ENCODE measurements at regions not wholly inside any gene's neighbourhood (a gene's known extent, or its start where the extent isn't known, plus 50 kb on each side); places are given as distances from the start of the nearest gene placed in this dataset.
A peak's percentile ranks its signal among the peaks of the same experiment; 100 is the strongest.

GRCh38 chr13:59340581-59340980 is 823.1 kb downstream of the DIAPH3 start:
- no peak for TF ChIP-seq CTCF (IDR thresholded peaks at IDR 0.05)
- H3K4me3 ChIP-seq (ENCODE audit: low read depth, low read length) = no peak overlapping the region

DNA sequence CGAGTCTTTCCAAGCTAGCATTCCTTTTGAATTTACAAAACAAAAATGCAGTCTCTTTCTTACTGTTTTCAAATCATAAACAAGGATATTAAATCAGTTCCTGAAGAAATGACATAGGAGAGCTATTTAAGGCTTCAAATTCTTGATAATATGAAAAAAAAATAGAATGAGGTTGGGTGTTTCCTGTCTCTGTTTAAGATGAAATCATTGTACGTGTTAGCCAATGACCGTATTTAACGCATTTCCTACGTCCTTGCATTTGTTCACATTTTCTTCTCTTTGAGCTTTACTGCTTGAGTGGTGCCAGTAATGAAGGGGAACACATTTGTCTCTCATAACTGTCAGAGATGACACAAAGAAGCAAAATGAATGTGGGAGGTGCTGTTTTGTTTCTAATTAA is 821.3 kb downstream of the DIAPH3 start:
- Histone ChIP-seq H3K4me2 (ENCODE audit: low read length) (no peak overlapping the region), H3K27me3 (ENCODE audit: control insufficient read depth, insufficient read depth, low read length) (no peaks in the 10 kb centered on the region), H3K4me1 (no peaks in the 10 kb centered on the region), H3K9ac (no peak overlapping the region), H3K36me3 (ENCODE audit: control insufficient read depth, insufficient read depth, low read length) (no peaks in the 10 kb centered on the region), H3K4me3 (ENCODE audit: low read depth, low read length) (no peak overlapping the region), H2AFZ (no peak overlapping the region), H3K27ac (peak overlapping the region; percentile 47), H3K79me2 (no peaks in the 10 kb centered on the region), H3K9me3 (ENCODE audit: control insufficient read depth, low read length) (no peaks in the 10 kb centered on the region)
- TF ChIP-seq CTCF (IDR thresholded peaks at IDR 0.05) = no peak

More at GRCh38 chr13:59340581-59340980, 823.1 kb downstream of the DIAPH3 start:
- H2AFZ ChIP-seq = no peak overlapping the region
- no peak overlapping the region for H3K27ac ChIP-seq
- H3K9ac ChIP-seq = no peak overlapping the region
- no peaks in the 10 kb centered on the region for H3K79me2 ChIP-seq
- no peaks in the 10 kb centered on the region for H3K36me3 ChIP-seq (ENCODE audit: control insufficient read depth, insufficient read depth, low read length)
- no peak overlapping the region for H3K4me2 ChIP-seq (ENCODE audit: low read length)
- no peaks in the 10 kb centered on the region for H3K4me1 ChIP-seq
- no peaks in the 10 kb centered on the region for H3K9me3 ChIP-seq (ENCODE audit: control insufficient read depth, low read length)
- no peaks in the 10 kb centered on the region for H3K27me3 ChIP-seq (ENCODE audit: control insufficient read depth, insufficient read depth, low read length)

DNA sequence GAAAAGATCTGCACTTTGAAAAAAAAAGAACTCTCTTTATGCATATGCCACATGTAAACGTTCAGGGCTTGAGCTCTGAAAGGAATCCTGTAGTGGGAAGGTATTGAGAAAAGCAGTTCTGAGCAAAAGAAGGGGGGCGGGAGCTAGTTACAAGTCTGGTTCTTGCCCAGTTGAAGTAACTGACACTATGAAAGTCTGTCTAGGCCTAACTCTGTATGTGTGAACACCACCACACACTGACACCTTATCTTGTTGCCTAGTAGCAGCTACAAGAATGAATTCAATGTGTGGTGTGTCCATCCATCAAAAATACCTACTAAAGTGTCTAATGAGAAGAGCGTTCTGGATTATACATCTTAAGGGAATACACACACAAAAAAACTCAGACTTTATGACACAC is 820.6 kb downstream of the DIAPH3 start:
- H3K9me3 ChIP-seq (ENCODE audit: control insufficient read depth, low read length) = no peaks in the 10 kb centered on the region
- TF ChIP-seq CTCF (IDR thresholded peaks at IDR 0.05) = no peak
- H3K79me2 ChIP-seq = no peaks in the 10 kb centered on the region
- H3K4me1 ChIP-seq = no peaks in the 10 kb centered on the region
- no peak overlapping the region for H3K27ac ChIP-seq
- no peak overlapping the region for H3K9ac ChIP-seq
- no peaks in the 10 kb centered on the region for H3K36me3 ChIP-seq (ENCODE audit: control insufficient read depth, insufficient read depth, low read length)
- H3K4me2 ChIP-seq (ENCODE audit: low read length) = no peak overlapping the region
- H3K27me3 ChIP-seq (ENCODE audit: control insufficient read depth, insufficient read depth, low read length) = no peaks in the 10 kb centered on the region
- no peak overlapping the region for H3K4me3 ChIP-seq (ENCODE audit: low read depth, low read length)
- H2AFZ ChIP-seq = no peak overlapping the region

GRCh38 chr13:59343993-59344822 is 819.5 kb downstream of the DIAPH3 start:
- Histone ChIP-seq H3K4me1 (no peaks in the 10 kb centered on the region), H3K4me2 (ENCODE audit: low read length) (no peak overlapping the region), H3K9ac (no peak overlapping the region), H3K36me3 (ENCODE audit: control insufficient read depth, insufficient read depth, low read length) (no peaks in the 10 kb centered on the region), H3K4me3 (ENCODE audit: low read depth, low read length) (no peak overlapping the region), H3K9me3 (ENCODE audit: control insufficient read depth, low read length) (no peaks in the 10 kb centered on the region), H3K79me2 (no peaks in the 10 kb centered on the region), H2AFZ (no peak overlapping the region), H3K27me3 (ENCODE audit: control insufficient read depth, insufficient read depth, low read length) (no peaks in the 10 kb centered on the region), H3K27ac (no peak overlapping the region)
- TF ChIP-seq CTCF (IDR thresholded peaks at IDR 0.05) = no peak

DNA sequence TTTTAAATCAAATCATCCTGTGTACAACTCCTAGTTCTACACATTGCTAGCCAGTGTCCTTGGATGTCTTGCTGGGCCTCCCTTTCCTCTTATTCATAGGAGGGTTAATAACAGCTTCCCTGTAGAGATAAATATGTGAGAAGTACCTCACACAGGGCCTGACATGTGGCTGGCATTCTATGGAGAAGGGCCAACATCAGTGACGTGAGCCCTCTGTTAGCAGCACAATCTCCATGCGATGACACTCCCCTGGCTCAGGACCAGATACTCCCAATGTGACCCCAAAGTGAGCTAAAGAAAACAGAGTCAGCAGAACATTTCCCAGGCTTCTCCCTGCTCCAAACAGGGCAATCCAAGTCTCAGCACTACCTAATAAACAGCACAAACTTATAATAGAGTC is 818.4 kb downstream of the DIAPH3 start:
- no peak overlapping the region for H2AFZ ChIP-seq
- no peak overlapping the region for H3K27ac ChIP-seq
- no peaks in the 10 kb centered on the region for H3K36me3 ChIP-seq (ENCODE audit: control insufficient read depth, insufficient read depth, low read length)
- no peaks in the 10 kb centered on the region for H3K9me3 ChIP-seq (ENCODE audit: control insufficient read depth, low read length)
- no peak overlapping the region for H3K9ac ChIP-seq
- TF ChIP-seq CTCF (IDR thresholded peaks at IDR 0.05) = no peak
- no peak overlapping the region for H3K4me3 ChIP-seq (ENCODE audit: low read depth, low read length)
- no peaks in the 10 kb centered on the region for H3K27me3 ChIP-seq (ENCODE audit: control insufficient read depth, insufficient read depth, low read length)
- H3K4me2 ChIP-seq (ENCODE audit: low read length) = no peak overlapping the region
- H3K4me1 ChIP-seq = no peaks in the 10 kb centered on the region
- no peaks in the 10 kb centered on the region for H3K79me2 ChIP-seq
